ENCODE measurements at regions not wholly inside any gene's neighbourhood (a gene's known extent, or its start where the extent isn't known, plus 50 kb on each side); places are given as distances from the start of the nearest gene placed in this dataset.

DNA sequence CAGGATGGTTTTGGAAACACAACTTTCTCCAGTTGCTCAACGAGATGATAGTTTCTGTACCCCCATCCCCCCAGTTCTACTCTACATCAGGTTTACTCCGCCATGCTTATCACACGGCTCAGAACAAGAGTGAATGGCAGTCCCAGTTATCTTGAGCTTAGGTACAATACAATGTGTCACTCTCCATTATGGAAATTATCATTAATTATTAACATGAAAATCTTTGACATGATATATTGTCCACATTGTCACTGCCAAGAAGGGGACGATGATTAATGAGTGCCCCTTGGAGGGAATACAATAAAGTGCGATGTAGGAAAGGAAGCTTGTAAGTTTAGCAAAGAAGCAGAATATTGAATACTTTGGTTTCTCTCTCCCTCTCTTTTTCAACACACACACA lies 252.6 kb upstream of the CFAP20DC start:
- no peak for DNase-seq (ENCODE audit: low spot score)

DNA sequence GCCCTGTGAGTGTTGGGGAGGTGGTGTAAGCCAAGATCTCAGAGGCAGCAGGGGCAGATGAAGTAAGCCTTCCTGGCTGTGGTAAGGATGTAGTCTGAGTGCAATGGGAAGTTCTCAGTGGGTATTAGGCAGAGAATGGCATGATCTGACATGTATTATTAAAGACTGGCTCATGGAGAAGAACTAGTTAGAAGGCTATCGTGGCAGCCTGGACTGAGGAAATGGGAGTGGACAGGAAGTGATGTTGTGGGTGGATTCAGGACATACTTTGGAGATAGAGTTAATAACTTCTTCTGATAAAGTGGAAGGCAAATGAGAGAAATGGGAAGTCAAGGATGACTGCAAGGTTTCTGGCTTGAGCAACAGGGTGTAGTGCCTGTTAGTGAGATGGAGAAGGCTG lies 250.9 kb upstream of the CFAP20DC start:
- DNase-seq (ENCODE audit: low spot score): no peak

GRCh38 chr3:59299561-59299960 lies 249.7 kb upstream of the CFAP20DC start:
- no peak for DNase-seq (ENCODE audit: low spot score)

- DNase-seq (ENCODE audit: low spot score): no peak
Measured at GRCh38 chr3:59290358-59290757, 240.5 kb upstream of the CFAP20DC start.

- DNase-seq (ENCODE audit: low spot score): no peak
Measured at GRCh38 chr3:59289831-59290230, 240.0 kb upstream of the CFAP20DC start.

GRCh38 chr3:59288951-59289350 lies 239.1 kb upstream of the CFAP20DC start:
- DNase-seq (ENCODE audit: low spot score): no peak

DNA sequence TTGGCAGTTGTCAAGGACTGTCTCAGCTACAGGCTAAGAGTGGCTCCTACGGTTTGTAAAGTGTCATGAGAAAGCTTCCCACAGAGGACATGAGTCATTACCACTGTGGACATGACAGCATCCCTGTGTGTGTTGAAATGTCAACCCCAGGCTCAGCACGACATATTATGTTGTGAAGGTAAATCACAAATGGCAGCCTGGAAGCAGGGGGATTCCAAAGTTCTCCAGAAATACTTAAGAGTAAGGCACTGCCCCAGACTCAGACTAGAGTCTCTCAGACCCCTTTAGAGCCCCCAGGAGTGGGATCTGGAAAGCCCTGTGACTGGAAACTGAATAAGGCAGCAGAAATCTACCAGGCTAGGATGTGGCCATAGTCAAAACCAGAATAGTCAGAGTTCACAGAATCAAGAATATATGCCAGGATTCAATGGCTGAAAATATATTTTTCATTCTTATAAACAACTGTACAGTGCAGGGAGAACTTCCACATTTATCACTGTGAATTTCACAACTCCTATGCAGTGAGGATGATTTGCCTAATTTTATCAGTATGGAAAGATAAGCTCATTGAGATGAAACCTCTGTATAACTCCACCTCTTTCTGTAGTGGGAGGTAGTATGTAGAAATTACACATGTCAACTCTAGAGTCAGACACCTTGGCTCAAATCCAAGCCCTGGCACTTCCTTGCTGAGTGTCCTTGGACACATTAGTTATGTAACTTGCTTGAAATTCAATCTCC lies 237.1 kb upstream of the CFAP20DC start:
- DNase-seq (ENCODE audit: low spot score): no peak

DNA sequence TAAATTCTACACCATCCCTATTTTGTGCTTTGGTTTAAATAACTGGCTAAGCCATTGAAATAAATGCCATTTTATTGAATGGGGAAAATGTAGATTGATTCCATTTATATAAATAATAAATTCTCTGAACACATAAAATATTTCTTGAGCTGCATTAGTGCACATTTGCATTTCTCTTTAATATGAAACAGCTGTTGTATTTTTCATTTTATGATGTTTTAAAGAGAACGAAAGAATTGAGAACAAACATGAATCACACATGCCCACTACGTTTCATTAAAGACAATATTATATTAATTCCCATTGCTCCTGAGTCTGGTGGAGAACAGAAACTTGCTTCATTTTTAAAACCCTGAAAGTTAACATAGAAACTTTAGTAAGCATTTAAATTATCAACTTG lies 235.7 kb upstream of the CFAP20DC start:
- DNase-seq (ENCODE audit: low spot score): no peak

DNA sequence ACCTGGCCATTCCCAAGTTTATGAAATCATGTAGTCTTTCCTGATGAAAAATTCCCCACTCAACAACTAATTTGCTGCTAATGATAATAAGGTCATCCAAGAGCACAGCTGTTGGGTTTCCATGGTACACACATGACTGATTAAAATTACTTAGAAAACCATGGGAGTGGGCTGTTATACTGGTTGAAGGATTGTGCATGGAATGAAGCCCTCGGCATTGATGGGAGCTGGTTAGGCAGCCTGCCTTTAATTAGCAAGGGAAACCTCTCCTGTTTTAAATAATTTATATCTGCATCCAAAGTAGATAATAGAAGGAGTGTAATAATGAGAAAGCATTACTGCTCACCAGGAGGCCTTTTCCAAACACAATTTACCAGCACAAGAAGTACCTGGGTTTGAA lies 235.1 kb upstream of the CFAP20DC start:
- no peak for DNase-seq (ENCODE audit: low spot score)

DNA sequence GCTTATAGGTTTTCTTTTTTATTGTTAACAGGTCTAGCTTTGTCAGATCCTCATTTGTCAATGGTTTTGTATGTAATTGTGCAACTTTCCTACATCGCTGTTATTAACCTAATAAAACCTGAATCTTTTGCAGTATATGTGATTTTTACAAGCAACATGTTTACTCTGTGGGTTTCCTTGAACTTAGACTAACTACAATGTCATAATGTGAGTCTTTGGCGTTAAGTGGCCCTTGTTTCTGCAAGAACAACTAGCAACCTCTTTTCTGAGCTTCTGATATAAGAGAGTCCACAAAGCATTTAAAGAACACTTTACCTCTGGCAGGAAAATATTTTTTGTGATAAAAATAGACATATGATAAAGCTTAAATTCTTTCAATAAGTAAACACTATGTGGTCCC lies 230.3 kb upstream of the CFAP20DC start:
- no peak for DNase-seq (ENCODE audit: low spot score)

DNA sequence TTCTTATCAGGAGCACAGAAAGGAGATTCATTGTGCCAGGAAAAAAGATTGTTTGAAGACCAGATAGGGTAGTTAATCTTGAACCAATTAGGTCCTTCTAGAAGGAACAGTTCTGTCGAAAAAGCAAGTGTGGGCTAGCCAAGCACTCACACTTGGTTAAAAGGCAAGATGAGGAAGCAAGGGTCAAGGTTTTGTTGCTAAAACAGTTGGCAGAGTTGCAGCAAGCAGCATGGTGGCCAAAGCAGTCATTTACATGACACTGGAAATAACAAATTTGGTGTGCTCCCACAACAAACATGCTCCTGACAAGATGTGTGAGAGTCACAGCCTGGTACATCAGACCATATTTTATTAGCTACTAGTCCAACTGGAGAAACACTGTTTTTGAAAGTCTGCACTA lies 228.0 kb upstream of the CFAP20DC start:
- no peak for DNase-seq (ENCODE audit: low spot score)

GRCh38 chr3:59277201-59277600 lies 227.4 kb upstream of the CFAP20DC start:
- DNase-seq (ENCODE audit: low spot score): no peak

DNA sequence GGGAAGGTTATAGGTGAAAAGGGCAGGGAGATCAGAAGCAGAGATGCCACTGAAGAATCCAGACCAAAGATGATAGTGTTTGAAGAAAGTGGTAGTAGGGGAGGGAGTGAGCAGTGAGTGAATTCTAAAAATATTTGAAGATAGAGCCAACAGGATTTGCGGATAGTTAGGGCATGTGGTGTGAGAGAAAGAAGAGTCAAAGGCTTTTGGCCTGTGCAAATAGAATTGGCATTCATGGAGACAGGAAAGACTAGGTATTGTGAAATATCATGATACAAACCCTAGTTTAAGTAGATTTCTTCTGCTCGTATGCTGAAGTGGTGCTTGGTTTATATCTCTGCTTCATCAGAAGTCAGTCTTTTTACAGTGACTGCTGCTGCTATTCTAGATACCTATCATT lies 224.2 kb upstream of the CFAP20DC start:
- no peak for DNase-seq (ENCODE audit: low spot score)

- no peak for DNase-seq (ENCODE audit: low spot score)
Measured at GRCh38 chr3:59271971-59272370, 222.1 kb upstream of the CFAP20DC start.

- DNase-seq (ENCODE audit: low spot score): no peak
Measured at GRCh38 chr3:59270921-59271320, 221.1 kb upstream of the CFAP20DC start.

DNA sequence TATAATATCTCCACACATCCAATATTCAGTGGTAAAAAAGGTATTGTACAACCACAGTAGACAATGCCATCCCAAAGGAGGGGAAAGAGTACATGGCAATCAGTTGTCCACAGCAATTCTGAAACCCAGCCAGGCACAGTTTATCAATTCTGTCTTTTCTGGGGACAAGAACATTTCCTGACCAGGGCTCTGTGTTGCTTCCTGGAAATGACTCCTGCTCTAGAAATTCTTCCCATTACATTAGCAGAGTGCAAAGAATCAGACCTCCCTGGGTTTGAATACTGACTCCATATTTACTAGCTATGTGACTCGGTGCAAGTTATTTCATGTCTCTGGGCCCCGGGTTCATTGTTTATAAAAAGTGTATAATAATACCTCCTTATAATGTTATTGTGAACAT lies 220.4 kb upstream of the CFAP20DC start:
- no peak for DNase-seq (ENCODE audit: low spot score)

DNA sequence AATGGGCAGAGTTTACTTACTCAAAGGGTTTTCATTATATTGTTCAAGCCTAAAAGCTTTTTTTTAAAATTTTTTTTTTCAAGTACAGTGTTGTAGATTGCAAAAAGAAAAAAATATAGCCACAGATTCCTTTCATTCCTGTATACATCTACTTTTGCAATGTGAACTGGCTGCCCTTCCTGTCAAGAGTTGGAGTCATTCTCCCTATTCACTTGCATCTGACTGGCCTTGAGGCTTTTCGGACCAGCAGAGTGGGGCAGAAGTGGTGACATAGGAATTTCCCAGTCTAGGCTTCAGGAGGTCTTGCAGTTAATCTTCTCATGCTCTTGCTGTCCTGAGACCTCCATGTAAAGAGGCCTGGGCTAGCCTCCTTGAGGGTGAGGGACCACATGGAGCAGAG lies 218.3 kb upstream of the CFAP20DC start:
- DNase-seq (ENCODE audit: low spot score): no peak

DNA sequence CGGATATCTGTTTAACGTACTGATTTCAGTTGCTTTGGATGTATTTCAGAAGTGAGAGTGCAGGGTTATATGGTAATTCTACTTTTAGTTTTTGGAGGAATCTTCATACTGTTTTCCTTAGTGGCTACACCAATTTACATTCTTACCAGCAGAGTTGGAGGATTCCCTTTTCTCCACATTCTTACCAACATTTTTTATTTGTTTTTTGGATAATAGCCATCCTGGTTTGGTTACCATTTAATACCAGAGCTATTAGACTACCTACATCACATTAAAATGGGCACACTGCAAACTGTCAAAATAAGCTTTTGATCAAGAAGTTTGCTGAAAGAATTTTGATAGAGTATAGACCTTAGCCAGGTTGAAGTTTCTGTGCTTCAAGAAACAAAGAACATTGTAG lies 217.2 kb upstream of the CFAP20DC start:
- no peak for DNase-seq (ENCODE audit: low spot score)

DNA sequence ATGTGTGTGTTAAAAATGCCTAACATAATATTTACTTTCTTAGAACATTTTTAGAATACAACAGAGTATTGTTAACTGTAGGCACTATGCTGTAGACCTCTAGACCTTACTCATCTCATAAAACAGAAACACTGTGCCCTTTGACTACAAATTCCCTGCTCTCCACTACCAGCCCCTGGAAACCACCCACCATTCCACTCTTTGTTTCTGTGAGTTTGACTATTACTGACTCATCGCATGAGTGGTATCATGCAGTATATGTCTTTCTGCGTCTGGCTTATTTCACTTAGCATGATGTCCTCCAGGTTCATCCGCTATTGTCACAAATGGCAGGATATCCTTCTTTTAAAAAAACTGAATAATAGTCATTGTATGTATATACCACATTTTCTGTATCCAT lies 216.7 kb upstream of the CFAP20DC start:
- no peak for DNase-seq (ENCODE audit: low spot score)

GRCh38 chr3:59265566-59265965 lies 215.7 kb upstream of the CFAP20DC start:
- DNase-seq (ENCODE audit: low spot score): no peak

DNA sequence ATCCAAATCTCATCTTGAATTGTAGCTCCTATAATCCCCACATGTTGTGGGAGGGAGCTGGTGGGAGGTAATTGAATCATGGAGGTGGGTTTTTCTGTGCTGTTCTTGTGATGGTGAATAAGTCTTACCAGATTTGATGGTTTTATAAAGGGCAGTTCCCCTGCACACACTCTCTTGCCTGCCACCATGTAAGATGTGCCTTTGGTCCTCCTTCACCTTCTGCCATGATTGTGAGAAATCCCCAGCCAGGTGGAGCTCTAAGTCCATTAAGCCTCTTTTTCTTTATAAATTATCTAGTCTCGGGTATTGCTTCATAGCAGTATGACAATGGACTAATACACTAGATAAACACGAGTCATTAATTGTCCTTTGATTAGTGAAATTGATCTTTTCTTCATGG lies 214.5 kb upstream of the CFAP20DC start:
- no peak for DNase-seq (ENCODE audit: low spot score)

DNA sequence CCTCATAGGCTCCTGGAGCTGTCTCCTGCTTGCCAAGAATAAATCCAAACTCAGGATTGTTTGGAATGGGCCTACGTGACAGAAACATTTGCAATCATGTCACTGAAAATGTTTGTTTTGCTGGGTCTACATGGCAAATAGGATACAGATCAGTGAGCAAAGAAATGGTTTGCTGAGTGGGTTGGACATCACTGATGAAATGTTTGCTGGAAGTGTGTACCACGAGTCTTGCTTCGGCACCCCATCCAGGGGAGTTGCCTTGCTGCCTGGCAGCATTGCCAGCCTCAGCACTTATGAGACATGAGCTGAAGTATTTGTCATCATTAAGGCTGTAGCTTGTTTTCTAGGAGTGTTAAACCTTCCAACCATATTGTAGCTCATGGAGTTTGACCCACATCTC lies 213.3 kb upstream of the CFAP20DC start:
- no peak for DNase-seq (ENCODE audit: low spot score)

GRCh38 chr3:59262076-59262498 lies 212.3 kb upstream of the CFAP20DC start:
- no peak for DNase-seq (ENCODE audit: low spot score)

DNA sequence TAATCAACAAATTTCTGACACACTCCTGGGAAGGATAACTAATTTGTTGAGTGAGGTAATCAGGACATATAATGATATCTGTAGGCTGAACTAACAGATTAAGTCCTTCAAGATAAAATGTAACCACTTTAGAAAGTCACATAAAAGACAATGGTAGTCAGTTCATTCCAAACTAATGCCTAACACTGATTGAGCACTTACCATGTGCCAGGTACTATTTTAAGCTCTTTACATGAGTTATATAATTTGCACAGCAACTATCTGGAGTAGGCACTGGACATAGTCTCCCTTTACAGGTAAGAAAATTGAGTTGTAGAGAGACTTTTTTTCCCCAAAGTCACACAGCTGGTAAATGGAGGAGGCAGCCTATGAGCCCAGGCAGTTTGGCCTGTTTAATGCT lies 211.2 kb upstream of the CFAP20DC start:
- DNase-seq (ENCODE audit: low spot score): no peak

Measured in HT-29 (cell line).